Kidney (tissue), 13 donors: ENCODE measurements at regions not wholly inside any gene's neighbourhood (a gene's known extent, or its start where the extent isn't known, plus 50 kb on each side); places are given as distances from the start of the nearest gene placed in this dataset.

Source experiments
- DNase-seq, 5 donors: peaks; one replicate each; pipeline ENCODE4 v3.0.0-alpha.2; 2013 to 2020
- FAIRE-seq: peaks from 2 replicates; lab custom pipeline; 2012; peaks lifted over from hg19 to GRCh38; lab: Jason Lieb, UNC
- H3K27ac ChIP-seq, 2 donors: one replicate each; pipeline ENCODE4 v1.7.0; 2013; ENCODE audit warnings: low read depth in 2 of 2, low read length in 2 of 2, inconsistent platforms in 1 of 2
- H3K27me3 ChIP-seq: one replicate; pipeline ENCODE4 v1.7.1; 2013; ENCODE audit warnings: low read length, inconsistent platforms; ENCODE audit not compliant: control insufficient read depth, insufficient read depth
- H3K36me3 ChIP-seq, 3 donors: one replicate each; pipeline versions ENCODE4 v1.7.0 to v1.7.1; 2013; ENCODE audit warnings: low read length in 3 of 3, control low read depth in 1 of 3, inconsistent platforms in 1 of 3; ENCODE audit not compliant: insufficient read depth in 3 of 3, control insufficient read depth in 2 of 3
- H3K4me1 ChIP-seq, 3 donors: one replicate each; pipeline versions ENCODE4 v1.7.0 to v1.7.1; 2013; ENCODE audit warnings: low read length in 3 of 3, inconsistent platforms in 1 of 3, low read depth in 1 of 3; ENCODE audit not compliant: control insufficient read depth in 2 of 3, insufficient read depth in 2 of 3
- H3K4me3 ChIP-seq, 3 donors: one replicate each; pipeline versions ENCODE4 v1.7.0 to v1.8.1; 2013; ENCODE audit warnings: low read length in 3 of 3, control low read depth in 1 of 3, inconsistent platforms in 1 of 3
- H3K9ac ChIP-seq, 3 donors: one replicate each; pipeline versions ENCODE4 v1.7.0 to v1.7.1; 2013; ENCODE audit warnings: low read length in 3 of 3, control low read depth in 1 of 3, inconsistent platforms in 1 of 3
- H3K9me3 ChIP-seq, 3 donors: one replicate each; pipeline versions ENCODE4 v1.7.0 to v1.7.1; 2013; ENCODE audit warnings: low read length in 3 of 3, control low read depth in 1 of 3, inconsistent platforms in 1 of 3; ENCODE audit not compliant: control insufficient read depth in 2 of 3, insufficient read depth in 1 of 3
- intact Hi-C: fragments of 100-400 bp; cut with DNase I; formaldehyde crosslinking; loops from one replicate; pipeline ENCODE4 v1.11.1; 2022
- TF ChIP-seq, protein P1 (sequence below): IDR thresholded peaks from 3 replicates; pipeline ENCODE4 v1.5.1; 2012; ENCODE audit warnings: mild to moderate bottlenecking, moderate library complexity, borderline replicate concordance; ENCODE audit not compliant: insufficient read depth; ENCODE audit errors: extremely low read depth
- donor health status: control.
- donor health status: control.
- donor health status: control.
- donor health status: control.
- donor health status: control.
- donor health status: DM: yes; HTN: yes; CAD: no.
- donor health status: Normal renal cell carcinoma (clear cell type).

DNA sequence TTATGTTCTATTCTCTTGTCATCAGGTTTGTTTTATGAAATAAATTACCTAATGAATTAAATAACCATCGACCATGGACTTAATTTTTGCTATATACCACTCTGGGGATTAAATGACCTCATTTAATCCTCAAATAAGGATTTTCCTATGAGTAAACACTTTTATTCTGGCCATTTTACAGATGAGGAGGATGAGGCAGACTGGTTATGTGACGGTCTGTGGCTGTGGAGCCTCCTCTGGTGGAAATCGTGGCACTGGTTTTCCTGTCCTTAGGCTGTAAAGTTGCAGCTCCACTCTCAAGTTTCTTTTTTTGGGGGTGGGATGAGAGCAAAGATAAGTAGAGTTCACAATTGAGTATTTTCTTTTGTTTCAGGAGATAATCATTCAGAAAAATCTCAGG, 105.2 kb downstream of the XCL2 start:
- Histone ChIP-seq H3K27ac (no peak overlapping the region), H3K9ac (no peak overlapping the region), H3K36me3 (no peaks in the 10 kb centered on the region), H3K4me3 (no peak overlapping the region), H3K27me3 (no peaks in the 10 kb centered on the region), H3K4me1 (peaks cover 0 to 5% (median 0%) of the 10 kb centered on the region in 3 donors), H3K9me3 (no peaks in the 10 kb centered on the region)
- TF ChIP-seq, protein P1, sequence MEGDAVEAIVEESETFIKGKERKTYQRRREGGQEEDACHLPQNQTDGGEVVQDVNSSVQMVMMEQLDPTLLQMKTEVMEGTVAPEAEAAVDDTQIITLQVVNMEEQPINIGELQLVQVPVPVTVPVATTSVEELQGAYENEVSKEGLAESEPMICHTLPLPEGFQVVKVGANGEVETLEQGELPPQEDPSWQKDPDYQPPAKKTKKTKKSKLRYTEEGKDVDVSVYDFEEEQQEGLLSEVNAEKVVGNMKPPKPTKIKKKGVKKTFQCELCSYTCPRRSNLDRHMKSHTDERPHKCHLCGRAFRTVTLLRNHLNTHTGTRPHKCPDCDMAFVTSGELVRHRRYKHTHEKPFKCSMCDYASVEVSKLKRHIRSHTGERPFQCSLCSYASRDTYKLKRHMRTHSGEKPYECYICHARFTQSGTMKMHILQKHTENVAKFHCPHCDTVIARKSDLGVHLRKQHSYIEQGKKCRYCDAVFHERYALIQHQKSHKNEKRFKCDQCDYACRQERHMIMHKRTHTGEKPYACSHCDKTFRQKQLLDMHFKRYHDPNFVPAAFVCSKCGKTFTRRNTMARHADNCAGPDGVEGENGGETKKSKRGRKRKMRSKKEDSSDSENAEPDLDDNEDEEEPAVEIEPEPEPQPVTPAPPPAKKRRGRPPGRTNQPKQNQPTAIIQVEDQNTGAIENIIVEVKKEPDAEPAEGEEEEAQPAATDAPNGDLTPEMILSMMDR = no peak
- FAIRE-seq = no peak
- no peak for DNase-seq
- intact Hi-C loops = loop anchor here (10.0 kb wide), 1 partner anchor 126 kb away; no protein-coding TSS in a partner anchor

DNA sequence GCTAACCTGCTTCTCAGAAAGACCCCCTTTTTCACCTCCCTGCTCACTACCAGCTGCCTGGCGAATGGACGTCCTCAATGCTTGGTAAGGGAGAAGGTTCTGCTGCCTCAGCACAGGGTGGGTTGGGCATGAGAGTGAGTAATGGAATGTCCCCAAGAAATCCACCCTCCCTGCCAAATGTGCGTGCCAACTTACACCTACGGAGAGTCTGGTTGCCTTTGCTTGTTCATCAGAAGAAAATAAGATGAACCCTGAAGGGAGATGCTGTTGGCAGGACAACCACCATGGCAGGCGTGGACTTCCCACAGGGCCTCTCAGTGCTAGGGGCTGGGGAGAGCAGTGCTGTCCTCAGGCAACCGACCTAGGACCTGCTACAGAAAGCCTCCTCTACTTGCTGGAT, 106.0 kb downstream of the XCL2 start:
- TF ChIP-seq, protein P1 = no peak
- no peak overlapping the region for H3K4me3 ChIP-seq
- H3K4me1 ChIP-seq = peaks cover 0 to 5% (median 0%) of the 10 kb centered on the region in 3 donors
- H3K9me3 ChIP-seq = no peaks in the 10 kb centered on the region
- H3K27ac ChIP-seq = no peak overlapping the region
- no peaks in the 10 kb centered on the region for H3K36me3 ChIP-seq
- H3K27me3 ChIP-seq = no peaks in the 10 kb centered on the region
- no peak overlapping the region for H3K9ac ChIP-seq
- intact Hi-C loops = loop anchor here (10.0 kb wide), 1 partner anchor 127 kb away; no protein-coding TSS in a partner anchor
- DNase-seq (no peak), FAIRE-seq (no peak)

DNA sequence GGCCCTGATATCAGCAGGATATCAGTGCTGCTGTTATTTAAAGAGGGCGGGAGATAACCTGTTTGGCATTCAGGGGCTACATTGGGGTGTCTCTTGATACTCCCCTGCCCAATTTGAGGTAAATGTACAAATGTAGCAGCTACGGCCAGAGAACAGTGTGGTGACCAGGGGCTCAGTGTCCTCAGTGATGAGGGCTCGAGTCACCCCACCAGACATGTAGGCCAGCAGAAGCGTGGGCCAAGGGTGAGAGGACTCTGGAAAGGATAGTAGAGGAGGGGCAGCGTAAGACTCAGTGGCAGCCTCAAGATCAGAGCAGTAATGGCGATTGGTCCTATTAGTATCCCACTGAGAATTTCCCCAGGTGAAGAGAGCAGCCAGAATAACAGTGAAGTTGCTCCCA, 108.4 kb downstream of the XCL2 start:
- Histone ChIP-seq H3K36me3 (no peaks in the 10 kb centered on the region), H3K4me3 (no peak overlapping the region), H3K9me3 (no peaks in the 10 kb centered on the region), H3K4me1 (peaks cover 0 to 5% (median 0%) of the 10 kb centered on the region in 3 donors), H3K27me3 (no peaks in the 10 kb centered on the region), H3K27ac (no peak overlapping the region), H3K9ac (no peak overlapping the region)
- intact Hi-C loops = loop anchor here (10.0 kb wide), 1 partner anchor 129 kb away; no protein-coding TSS in a partner anchor
- TF ChIP-seq, protein P1 = no peak
- no peak for DNase-seq
- no peak for FAIRE-seq

DNA sequence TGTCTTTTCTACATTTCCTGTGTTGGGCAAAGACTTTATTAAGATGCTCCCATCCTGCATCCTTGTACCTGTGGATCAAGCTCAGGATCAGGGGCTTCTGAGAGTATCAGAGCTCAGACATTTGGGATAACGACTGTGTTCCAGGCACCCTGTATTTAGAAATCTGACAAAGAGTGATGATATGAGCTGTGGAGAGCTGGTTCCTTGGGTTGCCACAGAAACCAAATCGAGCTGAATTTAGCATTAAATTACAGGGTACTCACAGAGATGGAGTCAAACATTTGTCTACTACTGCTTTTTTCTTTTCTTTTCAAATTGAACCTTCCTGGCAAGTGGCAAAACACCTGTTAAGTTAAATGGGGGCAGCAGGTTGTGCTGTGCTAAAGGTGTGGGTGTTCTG, 110.6 kb downstream of the XCL2 start:
- no peak overlapping the region for H3K9ac ChIP-seq
- no peak for FAIRE-seq
- no peaks in the 10 kb centered on the region for H3K36me3 ChIP-seq
- H3K27ac ChIP-seq = no peak overlapping the region
- H3K4me3 ChIP-seq = no peak overlapping the region
- no peak for DNase-seq
- TF ChIP-seq, protein P1 = no peak
- no peaks in the 10 kb centered on the region for H3K27me3 ChIP-seq
- intact Hi-C loops = loop anchor here (10.0 kb wide), 1 partner anchor 132 kb away; no protein-coding TSS in a partner anchor
- no peaks in the 10 kb centered on the region for H3K4me1 ChIP-seq
- no peaks in the 10 kb centered on the region for H3K9me3 ChIP-seq
